ENCODE measurements at regions not wholly inside any gene's neighbourhood (a gene's known extent, or its start where the extent isn't known, plus 50 kb on each side); places are given as distances from the start of the nearest gene placed in this dataset.

DNA sequence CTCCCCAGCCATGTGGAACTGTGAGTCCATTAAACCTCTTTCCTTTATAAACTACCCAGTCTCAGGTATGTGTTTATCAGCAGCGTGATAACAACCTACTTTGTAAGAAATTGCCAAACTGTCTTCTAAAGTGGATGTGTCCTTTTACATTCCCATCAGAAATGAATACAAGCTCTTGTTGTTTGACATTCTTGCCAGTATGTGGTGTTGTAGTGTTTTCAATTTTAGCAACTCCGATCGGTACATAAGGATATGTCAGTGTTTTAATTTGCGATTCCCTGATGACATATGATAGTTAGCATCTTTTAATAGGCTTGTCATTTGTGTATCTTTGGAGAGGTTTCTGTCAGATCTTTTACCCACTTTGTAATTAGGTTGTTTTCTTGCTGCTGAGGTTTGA is 1156.3 kb upstream of the CRIM1 start:
- TF ChIP-seq, protein P1, sequence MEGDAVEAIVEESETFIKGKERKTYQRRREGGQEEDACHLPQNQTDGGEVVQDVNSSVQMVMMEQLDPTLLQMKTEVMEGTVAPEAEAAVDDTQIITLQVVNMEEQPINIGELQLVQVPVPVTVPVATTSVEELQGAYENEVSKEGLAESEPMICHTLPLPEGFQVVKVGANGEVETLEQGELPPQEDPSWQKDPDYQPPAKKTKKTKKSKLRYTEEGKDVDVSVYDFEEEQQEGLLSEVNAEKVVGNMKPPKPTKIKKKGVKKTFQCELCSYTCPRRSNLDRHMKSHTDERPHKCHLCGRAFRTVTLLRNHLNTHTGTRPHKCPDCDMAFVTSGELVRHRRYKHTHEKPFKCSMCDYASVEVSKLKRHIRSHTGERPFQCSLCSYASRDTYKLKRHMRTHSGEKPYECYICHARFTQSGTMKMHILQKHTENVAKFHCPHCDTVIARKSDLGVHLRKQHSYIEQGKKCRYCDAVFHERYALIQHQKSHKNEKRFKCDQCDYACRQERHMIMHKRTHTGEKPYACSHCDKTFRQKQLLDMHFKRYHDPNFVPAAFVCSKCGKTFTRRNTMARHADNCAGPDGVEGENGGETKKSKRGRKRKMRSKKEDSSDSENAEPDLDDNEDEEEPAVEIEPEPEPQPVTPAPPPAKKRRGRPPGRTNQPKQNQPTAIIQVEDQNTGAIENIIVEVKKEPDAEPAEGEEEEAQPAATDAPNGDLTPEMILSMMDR (IDR thresholded peaks at IDR 0.05) = no peak
- no peak for TF ChIP-seq POLR2A (IDR thresholded peaks at IDR 0.05)
